ENCODE measurements at regions not wholly inside any gene's neighbourhood (a gene's known extent, or its start where the extent isn't known, plus 50 kb on each side); places are given as distances from the start of the nearest gene placed in this dataset.

DNA sequence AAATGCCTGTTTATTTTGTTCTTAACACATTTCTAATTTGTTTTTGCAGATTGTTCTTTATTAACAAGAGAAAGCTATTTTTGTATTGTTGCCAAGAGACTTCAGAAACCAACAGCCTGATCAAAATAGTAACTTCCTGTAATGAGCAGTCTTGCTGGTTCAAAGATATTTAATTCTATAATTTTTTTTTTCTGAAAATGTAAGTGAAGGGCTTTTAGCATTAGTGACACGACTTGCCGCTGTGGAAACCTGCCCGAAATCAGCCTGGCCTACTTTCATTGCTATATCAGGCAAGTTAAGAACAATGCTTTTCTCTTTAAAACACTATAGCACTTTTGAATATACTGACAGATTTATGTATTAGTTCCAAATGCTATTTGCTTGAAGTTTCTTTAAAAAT is 374.3 kb downstream of the EFNB2 start:
- DNase-seq, result no peak
- Histone ChIP-seq H3K4me3 (no peak overlapping the region), H3K9me3 (no peaks in the 10 kb centered on the region), H3K4me1 (peaks cover 0 to 18% (median 11%) of the 10 kb centered on the region in 4 donors), H3K27ac (peak overlapping the region in 1 of 4 donors; percentile 11), H3K36me3 (no peaks in the 10 kb centered on the region), H3K27me3 (no peaks in the 10 kb centered on the region)
- 47 to 73% methylated on average over 3 of the region's 3 CpGs for WGBS, 2 donors
- no peak for TF ChIP-seq EP300 (IDR thresholded peaks at IDR 0.05)
- TF ChIP-seq, protein P1, sequence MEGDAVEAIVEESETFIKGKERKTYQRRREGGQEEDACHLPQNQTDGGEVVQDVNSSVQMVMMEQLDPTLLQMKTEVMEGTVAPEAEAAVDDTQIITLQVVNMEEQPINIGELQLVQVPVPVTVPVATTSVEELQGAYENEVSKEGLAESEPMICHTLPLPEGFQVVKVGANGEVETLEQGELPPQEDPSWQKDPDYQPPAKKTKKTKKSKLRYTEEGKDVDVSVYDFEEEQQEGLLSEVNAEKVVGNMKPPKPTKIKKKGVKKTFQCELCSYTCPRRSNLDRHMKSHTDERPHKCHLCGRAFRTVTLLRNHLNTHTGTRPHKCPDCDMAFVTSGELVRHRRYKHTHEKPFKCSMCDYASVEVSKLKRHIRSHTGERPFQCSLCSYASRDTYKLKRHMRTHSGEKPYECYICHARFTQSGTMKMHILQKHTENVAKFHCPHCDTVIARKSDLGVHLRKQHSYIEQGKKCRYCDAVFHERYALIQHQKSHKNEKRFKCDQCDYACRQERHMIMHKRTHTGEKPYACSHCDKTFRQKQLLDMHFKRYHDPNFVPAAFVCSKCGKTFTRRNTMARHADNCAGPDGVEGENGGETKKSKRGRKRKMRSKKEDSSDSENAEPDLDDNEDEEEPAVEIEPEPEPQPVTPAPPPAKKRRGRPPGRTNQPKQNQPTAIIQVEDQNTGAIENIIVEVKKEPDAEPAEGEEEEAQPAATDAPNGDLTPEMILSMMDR (IDR thresholded peaks at IDR 0.05), result no peak
- no peak for TF ChIP-seq POLR2A (IDR thresholded peaks at IDR 0.05)
- no peak for TF ChIP-seq POLR2AphosphoS5 (IDR thresholded peaks at IDR 0.05)
- intact Hi-C loops (cut with DNase I), result no loop called here

DNA sequence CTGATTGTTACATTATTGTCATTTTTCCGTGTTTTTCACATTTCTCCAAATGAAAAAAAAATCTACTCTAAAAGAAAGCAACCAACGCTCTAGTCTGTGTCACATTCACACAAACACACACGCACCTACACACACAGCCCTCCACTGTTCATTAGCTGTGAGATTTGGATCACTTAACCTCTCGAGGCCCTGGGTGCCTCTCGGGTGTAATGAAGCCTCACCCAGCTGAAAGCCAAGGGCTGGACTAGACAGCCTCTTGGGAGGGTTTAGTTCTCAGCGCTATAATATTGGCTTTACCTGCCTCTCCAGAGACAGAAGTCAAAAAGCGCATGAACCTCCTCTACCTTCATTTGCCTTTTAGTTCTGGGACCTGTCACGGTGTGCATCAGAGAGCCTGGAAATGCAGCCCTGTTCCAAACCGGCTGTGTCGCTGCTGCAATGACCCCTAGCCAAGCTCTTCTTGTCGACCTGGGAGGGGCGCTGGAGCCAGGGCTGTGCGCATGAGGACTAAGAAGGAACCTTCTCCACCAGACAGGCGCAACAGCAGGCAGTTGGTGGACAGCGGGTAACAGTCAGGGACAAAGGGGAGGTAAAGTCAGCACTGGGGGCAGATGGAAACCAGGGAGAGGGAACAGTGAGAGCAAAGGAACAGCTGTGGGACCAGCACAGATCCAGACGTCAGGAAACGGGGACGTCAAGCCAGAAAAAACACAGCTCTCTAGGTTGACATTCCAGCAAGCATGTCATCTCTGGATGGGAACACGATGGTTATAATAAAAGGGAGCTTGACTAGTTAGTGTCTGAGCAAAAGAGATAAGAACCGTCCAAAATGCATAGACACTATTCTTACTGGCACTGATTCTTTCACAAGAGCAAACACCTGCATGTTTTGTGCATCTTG is 375.9 kb downstream of the EFNB2 start:
- Histone ChIP-seq H3K4me1 (peaks cover 0 to 23% (median 12%) of the 10 kb centered on the region in 4 donors), H3K27ac (peak overlapping the region in 1 of 4 donors; percentile 11), H3K27me3 (no peaks in the 10 kb centered on the region), H3K4me3 (no peak overlapping the region), H3K36me3 (no peaks in the 10 kb centered on the region), H3K9me3 (no peaks in the 10 kb centered on the region)
- 85 to 86% methylated on average over 20 of the region's 20 CpGs for WGBS, 2 donors
- intact Hi-C loops (cut with DNase I), result no loop called here
- no peak for DNase-seq
- TF ChIP-seq POLR2AphosphoS5 (IDR thresholded peaks at IDR 0.05), result peak in 1 of 4 donors; percentile 16
- TF ChIP-seq EP300 (IDR thresholded peaks at IDR 0.05), result no peak
- TF ChIP-seq, protein P1 (IDR thresholded peaks at IDR 0.05), result no peak

DNA sequence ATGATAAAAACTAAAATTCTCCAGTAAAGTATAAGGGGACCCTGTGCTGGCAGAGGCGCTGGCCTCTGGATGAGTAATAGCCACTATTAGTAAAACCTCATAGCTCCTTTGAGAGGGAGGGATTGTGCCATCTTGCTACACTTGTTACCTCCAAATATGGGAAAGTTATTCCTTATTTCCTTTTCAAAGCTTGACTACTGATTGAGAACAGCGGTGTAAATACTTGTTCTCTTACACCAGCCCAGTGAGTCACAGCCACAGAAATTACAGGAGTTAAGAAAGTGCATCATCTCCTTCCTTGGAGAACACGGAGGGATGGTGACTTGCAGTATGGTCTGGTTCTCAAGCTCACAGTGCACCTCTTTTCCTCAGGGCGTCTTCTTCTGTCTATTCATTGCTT is 379.0 kb downstream of the EFNB2 start:
- TF ChIP-seq, protein P1 (IDR thresholded peaks at IDR 0.05), result no peak
- TF ChIP-seq EP300 (IDR thresholded peaks at IDR 0.05) (peak in 2 of 4 donors; percentile 17 to 62), POLR2AphosphoS5 (IDR thresholded peaks at IDR 0.05) (peak in 2 of 4 donors; percentile 30 to 61)
- no peaks in the 10 kb centered on the region for H3K9me3 ChIP-seq
- no peaks in the 10 kb centered on the region for H3K36me3 ChIP-seq
- H3K4me1 ChIP-seq, result peaks cover 0 to 36% (median 17%) of the 10 kb centered on the region in 4 donors
- H3K4me3 ChIP-seq, result no peak overlapping the region
- H3K27me3 ChIP-seq, result no peaks in the 10 kb centered on the region
- 89% methylated on average over 4 of the region's 4 CpGs for WGBS, 2 donors
- H3K27ac ChIP-seq, result peak overlapping the region in 2 of 4 donors; percentile 54 to 72
- intact Hi-C loops (cut with DNase I), result no loop called here
- no peak for DNase-seq

DNA sequence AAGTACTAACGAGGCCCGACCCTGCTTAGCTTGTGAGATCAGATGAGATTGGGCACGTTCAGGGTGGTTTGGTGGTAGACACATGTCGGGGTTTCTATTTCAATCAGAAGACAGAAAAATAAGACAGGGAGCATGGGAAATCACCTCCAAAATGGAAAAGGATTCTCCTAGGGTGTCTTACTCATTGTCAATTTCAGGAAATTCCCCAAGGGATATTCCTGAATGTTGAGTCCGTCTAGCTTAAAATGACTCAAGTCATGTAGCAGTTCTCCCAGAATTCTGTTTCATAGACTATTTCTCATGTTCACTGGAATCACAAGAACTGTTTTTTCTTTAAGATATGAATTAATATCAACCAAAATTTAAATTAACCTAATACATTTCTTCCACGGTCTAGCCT is 380.1 kb downstream of the EFNB2 start:
- intact Hi-C loops (cut with DNase I), result no loop called here
- no peaks in the 10 kb centered on the region for H3K9me3 ChIP-seq
- peaks cover 0 to 27% (median 12%) of the 10 kb centered on the region in 4 donors for H3K4me1 ChIP-seq
- DNase-seq, result no peak
- H3K4me3 ChIP-seq, result no peak overlapping the region
- peak overlapping the region in 2 of 4 donors; percentile 54 to 72 for H3K27ac ChIP-seq
- H3K27me3 ChIP-seq, result no peaks in the 10 kb centered on the region
- WGBS, 2 donors, result 95 to 96% methylated on average over 6 of the region's 6 CpGs
- TF ChIP-seq POLR2A (IDR thresholded peaks at IDR 0.05) (no peak), EP300 (IDR thresholded peaks at IDR 0.05) (no peak), POLR2AphosphoS5 (IDR thresholded peaks at IDR 0.05) (no peak)
- TF ChIP-seq, protein P1 (IDR thresholded peaks at IDR 0.05), result no peak
- no peaks in the 10 kb centered on the region for H3K36me3 ChIP-seq
